ENCODE measurements at regions not wholly inside any gene's neighbourhood (a gene's known extent, or its start where the extent isn't known, plus 50 kb on each side); places are given as distances from the start of the nearest gene placed in this dataset.

DNA sequence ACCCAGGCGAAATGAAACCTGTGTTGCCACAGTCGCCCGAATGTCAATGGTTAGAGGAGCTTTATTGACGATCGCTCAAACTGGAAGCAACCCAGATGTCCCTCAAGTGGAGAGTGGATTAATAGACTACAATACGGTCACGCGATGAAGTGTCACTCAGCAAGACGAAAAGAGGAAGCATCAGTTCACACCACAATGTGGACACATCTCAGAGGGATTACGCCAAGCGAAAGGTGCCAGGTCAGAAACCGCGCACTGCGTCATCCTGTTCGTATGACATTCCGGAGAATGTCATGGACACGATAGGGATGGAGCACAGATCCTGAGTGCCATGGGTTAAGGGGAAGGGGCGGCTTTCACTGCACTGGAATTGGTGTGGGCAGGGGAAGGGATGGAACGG lies 111.7 kb downstream of the HMX1 start:
- Histone ChIP-seq H3K36me3 (ENCODE audit: control insufficient read depth, insufficient read depth, low read length) (no peaks in the 10 kb centered on the region), H3K27ac (ENCODE audit: low read length) (no peak overlapping the region), H3K27me3 (ENCODE audit: control insufficient read depth, insufficient read depth, low read length) (no peaks in the 10 kb centered on the region), H3K9me3 (ENCODE audit: control insufficient read depth, insufficient read depth, low read length) (no peaks in the 10 kb centered on the region), H3K4me1 (ENCODE audit: control insufficient read depth, insufficient read depth, low read length) (no peaks in the 10 kb centered on the region), H3K4me3 (ENCODE audit: low read length) (0 out of 2 replicates have a peak overlapping the region, but pooled peaks have one; percentile 13)
- DNase-seq (ENCODE audit: low read depth, low spot score) = no peak
- WGBS (ENCODE audit: insufficient coverage, insufficient read length) = no CpG with 5 or more reads among the region's 19 CpGs

DNA sequence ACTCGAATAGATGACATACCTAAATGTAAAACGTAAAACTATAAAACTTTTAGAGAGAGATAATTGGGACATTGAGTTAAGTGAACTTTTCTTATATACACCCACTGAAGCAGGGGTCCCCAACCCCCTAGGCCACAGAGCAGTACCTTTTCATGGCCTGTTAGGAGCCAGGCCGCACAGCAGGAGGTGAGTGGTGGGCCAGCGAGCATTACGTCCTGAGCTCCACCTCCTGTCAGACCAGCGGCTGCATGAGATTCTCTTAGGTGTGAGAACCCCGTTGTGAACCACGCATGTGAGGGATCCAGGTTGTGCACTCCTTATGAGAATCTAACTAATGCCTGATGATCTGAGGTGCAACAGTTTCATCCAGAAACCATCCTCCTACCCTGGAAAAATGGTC lies 114.8 kb downstream of the HMX1 start:
- H3K9me3 ChIP-seq (ENCODE audit: control insufficient read depth, insufficient read depth, low read length) = no peaks in the 10 kb centered on the region
- H3K27me3 ChIP-seq (ENCODE audit: control insufficient read depth, insufficient read depth, low read length) = no peaks in the 10 kb centered on the region
- no CpG with 5 or more reads among the region's 8 CpGs for WGBS (ENCODE audit: insufficient coverage, insufficient read length)
- H3K36me3 ChIP-seq (ENCODE audit: control insufficient read depth, insufficient read depth, low read length) = no peaks in the 10 kb centered on the region
- no peak overlapping the region for H3K4me3 ChIP-seq (ENCODE audit: low read length)
- H3K4me1 ChIP-seq (ENCODE audit: control insufficient read depth, insufficient read depth, low read length) = no peaks in the 10 kb centered on the region
- H3K27ac ChIP-seq (ENCODE audit: low read length) = no peak overlapping the region
- no peak for DNase-seq (ENCODE audit: low read depth, low spot score)

DNA sequence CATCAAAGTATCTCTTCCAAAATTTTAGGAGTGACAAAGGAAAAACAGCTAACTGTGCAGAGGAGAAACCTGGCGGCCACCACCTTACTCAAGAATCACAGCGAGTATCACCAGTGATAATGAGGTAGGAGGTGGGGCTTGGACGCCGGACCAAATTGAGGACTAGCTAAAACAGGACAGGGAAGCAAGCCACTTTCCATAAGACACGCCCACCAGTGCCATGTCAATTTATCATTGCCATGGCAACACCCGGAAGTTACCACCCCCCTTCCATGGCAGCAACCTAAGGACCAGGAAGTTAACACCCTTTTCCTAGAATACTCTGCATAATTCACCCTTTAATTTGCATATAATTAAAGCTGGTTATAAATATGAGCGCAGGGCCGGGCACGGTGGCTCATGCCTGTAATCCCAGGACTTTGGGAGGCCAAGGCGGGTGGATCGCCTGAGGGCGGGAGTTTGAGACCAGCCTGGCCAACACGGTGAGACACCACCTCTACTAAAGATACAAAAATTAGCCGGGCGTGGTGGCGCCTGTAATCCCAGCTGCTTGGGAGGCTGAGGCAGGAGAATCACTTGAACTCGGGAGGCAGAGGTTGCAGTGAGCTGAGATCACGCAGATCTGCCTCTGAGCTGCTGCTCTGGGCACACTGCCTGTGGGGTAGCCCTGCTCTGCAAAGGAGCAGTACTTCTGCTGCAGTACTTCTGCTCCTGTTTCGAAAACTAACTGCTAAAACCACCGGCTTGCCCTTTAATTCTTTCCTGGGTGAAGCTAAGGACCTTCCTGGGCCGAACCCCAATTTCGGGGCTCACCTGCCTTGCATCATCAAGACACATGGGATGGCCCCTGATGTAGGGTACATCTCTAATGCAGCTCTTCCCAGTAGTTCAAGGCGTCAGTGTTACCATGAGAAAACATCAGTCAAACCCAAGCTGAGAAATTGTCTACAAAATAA lies 116.7 kb downstream of the HMX1 start:
- Histone ChIP-seq H3K4me1 (ENCODE audit: control insufficient read depth, insufficient read depth, low read length) (no peaks in the 10 kb centered on the region), H3K27ac (ENCODE audit: low read length) (no peak overlapping the region), H3K4me3 (ENCODE audit: low read length) (no peak overlapping the region; the same call in 1 of the 2 replicates), H3K9me3 (ENCODE audit: control insufficient read depth, insufficient read depth, low read length) (no peaks in the 10 kb centered on the region), H3K27me3 (ENCODE audit: control insufficient read depth, insufficient read depth, low read length) (no peaks in the 10 kb centered on the region), H3K36me3 (ENCODE audit: control insufficient read depth, insufficient read depth, low read length) (no peaks in the 10 kb centered on the region)
- WGBS (ENCODE audit: insufficient coverage, insufficient read length) = no CpG with 5 or more reads among the region's 23 CpGs
- no peak for DNase-seq (ENCODE audit: low read depth, low spot score)

DNA sequence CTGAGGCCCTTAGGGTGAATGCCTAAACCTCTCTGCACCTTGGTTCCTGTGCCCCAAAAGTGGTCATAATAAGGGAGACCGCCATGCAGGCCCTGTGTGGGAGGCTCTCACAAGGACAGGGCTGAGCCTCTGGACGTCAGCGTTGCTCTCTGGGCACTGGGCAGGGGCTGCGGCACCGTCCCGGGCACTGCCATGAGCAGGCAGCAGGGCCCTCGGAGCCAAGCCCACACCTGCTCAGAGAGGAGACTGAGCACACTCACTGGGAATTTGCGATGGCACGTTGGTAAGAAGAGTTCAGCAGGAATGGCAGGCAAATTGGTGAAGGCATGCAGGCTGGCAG lies 123.4 kb downstream of the HMX1 start:
- H3K9me3 ChIP-seq (ENCODE audit: control insufficient read depth, insufficient read depth, low read length) = no peaks in the 10 kb centered on the region
- H3K27me3 ChIP-seq (ENCODE audit: control insufficient read depth, insufficient read depth, low read length) = no peaks in the 10 kb centered on the region
- H3K4me3 ChIP-seq (ENCODE audit: low read length) = no peak overlapping the region
- H3K36me3 ChIP-seq (ENCODE audit: control insufficient read depth, insufficient read depth, low read length) = no peaks in the 10 kb centered on the region
- no peak overlapping the region for H3K27ac ChIP-seq (ENCODE audit: low read length)
- no peaks in the 10 kb centered on the region for H3K4me1 ChIP-seq (ENCODE audit: control insufficient read depth, insufficient read depth, low read length)
- no CpG with 5 or more reads among the region's 9 CpGs for WGBS (ENCODE audit: insufficient coverage, insufficient read length)
- no peak for DNase-seq (ENCODE audit: low read depth, low spot score)

DNA sequence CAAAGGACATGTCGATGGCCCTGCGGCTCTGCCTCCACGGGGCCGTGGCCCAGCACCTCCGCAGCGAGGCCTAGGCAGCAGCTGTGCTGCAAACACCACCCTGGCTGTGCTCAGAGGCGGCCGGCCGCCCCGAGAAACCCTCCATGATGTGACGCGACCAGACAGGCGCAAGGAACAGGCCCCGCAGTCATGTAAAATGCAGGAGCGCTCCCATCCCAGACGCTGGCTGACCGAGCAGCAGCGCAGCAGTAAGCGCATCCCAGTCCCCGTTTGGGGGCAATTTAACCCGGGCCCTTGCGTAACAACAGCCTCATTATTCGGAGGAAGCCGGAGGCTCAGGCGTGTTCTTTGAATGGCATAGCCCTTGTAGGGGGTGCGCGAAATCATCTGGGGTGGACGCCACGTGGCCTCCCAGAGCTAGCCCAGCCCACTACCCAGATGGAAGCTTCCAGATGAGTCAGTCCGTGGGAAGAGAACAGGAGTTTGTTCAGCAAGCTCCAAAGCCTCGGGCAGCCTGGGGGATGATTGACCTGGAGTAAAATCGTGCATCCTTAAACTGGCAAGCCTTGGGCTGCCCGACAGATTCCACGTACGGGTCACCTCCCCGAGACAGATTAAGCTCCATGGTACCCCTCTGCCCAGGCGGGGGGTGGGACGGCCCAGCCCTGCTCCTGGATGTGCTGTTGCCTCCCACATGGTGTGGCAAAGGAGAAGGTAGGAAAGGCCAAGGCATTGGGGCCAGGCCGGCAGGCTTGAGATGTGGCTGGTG lies 124.0 kb downstream of the HMX1 start:
- Histone ChIP-seq H3K27me3 (ENCODE audit: control insufficient read depth, insufficient read depth, low read length) (no peaks in the 10 kb centered on the region), H3K4me3 (ENCODE audit: low read length) (no peak overlapping the region), H3K4me1 (ENCODE audit: control insufficient read depth, insufficient read depth, low read length) (no peaks in the 10 kb centered on the region), H3K27ac (ENCODE audit: low read length) (no peak overlapping the region), H3K9me3 (ENCODE audit: control insufficient read depth, insufficient read depth, low read length) (no peaks in the 10 kb centered on the region), H3K36me3 (ENCODE audit: control insufficient read depth, insufficient read depth, low read length) (no peaks in the 10 kb centered on the region)
- WGBS (ENCODE audit: insufficient coverage, insufficient read length) = no CpG with 5 or more reads among the region's 39 CpGs
- no peak for DNase-seq (ENCODE audit: low read depth, low spot score)

DNA sequence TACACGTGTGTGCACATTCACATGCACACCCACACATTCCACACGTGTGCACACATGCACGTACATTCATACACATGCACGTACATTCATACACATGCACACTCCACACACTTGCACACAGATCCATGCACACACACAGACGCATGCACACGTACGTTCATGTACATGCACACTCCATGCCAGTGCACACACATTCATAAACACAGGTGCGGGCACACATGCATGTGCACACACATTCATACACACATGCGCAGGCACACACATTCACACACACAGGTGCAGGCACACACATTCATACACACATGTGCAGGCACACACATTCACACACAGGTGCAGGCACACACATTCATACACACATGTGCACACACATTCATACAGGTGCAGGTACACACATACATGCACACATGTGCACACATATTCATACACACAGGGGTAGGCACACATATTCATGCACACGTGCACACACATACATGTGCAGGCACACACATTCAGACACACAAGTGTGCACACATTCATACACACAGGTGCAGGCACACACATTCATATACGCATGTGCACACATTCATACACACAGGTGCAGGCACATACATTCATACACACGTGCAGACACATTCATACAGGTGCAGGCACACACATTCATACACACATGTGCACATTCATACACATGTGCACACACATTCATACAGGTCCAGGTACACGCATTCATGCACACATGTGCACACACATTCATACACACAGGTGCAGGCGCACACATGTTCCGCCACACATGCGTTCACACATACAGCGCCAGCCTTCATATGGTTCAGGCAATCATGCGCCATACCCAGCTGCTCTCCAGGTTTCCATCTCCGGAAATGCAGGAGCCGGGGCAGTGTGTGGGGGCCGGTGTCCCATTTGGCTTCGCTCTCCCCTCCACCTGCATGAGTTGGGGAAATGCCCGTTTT lies 124.8 kb downstream of the HMX1 start:
- Histone ChIP-seq H3K27ac (ENCODE audit: low read length) (no peak overlapping the region), H3K9me3 (ENCODE audit: control insufficient read depth, insufficient read depth, low read length) (no peaks in the 10 kb centered on the region), H3K36me3 (ENCODE audit: control insufficient read depth, insufficient read depth, low read length) (no peaks in the 10 kb centered on the region), H3K4me3 (ENCODE audit: low read length) (no peak overlapping the region), H3K27me3 (ENCODE audit: control insufficient read depth, insufficient read depth, low read length) (no peaks in the 10 kb centered on the region), H3K4me1 (ENCODE audit: control insufficient read depth, insufficient read depth, low read length) (no peaks in the 10 kb centered on the region)
- no peak for DNase-seq (ENCODE audit: low read depth, low spot score)
- no CpG with 5 or more reads among the region's 23 CpGs for WGBS (ENCODE audit: insufficient coverage, insufficient read length)

DNA sequence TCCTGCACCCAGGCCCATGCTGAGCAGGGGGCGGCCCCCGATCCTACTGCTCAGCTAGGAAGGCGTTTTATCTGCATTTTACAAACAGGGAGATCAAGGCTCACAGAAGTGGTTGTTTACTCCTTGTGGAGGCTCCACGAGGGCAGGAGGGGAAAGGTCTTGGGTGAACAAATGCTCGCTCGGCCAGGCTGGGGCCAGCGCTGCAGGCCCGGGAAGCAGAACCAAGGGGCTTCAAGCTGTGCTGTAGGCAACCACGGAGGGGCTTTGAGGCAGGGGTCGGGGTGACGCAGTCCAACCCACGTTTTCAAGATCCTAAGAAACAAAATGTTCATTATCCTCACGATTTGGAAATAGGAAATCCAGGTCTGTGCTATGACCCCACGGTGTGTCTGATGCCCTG lies 125.8 kb downstream of the HMX1 start:
- H3K4me3 ChIP-seq (ENCODE audit: low read length) = no peak overlapping the region
- H3K9me3 ChIP-seq (ENCODE audit: control insufficient read depth, insufficient read depth, low read length) = no peaks in the 10 kb centered on the region
- DNase-seq (ENCODE audit: low read depth, low spot score) = no peak
- H3K27me3 ChIP-seq (ENCODE audit: control insufficient read depth, insufficient read depth, low read length) = no peaks in the 10 kb centered on the region
- peaks cover 2% of the 10 kb centered on the region; the same call in 1 of the 2 replicates for H3K4me1 ChIP-seq (ENCODE audit: control insufficient read depth, insufficient read depth, low read length)
- H3K27ac ChIP-seq (ENCODE audit: low read length) = no peak overlapping the region
- no CpG with 5 or more reads among the region's 14 CpGs for WGBS (ENCODE audit: insufficient coverage, insufficient read length)
- no peaks in the 10 kb centered on the region for H3K36me3 ChIP-seq (ENCODE audit: control insufficient read depth, insufficient read depth, low read length)

DNA sequence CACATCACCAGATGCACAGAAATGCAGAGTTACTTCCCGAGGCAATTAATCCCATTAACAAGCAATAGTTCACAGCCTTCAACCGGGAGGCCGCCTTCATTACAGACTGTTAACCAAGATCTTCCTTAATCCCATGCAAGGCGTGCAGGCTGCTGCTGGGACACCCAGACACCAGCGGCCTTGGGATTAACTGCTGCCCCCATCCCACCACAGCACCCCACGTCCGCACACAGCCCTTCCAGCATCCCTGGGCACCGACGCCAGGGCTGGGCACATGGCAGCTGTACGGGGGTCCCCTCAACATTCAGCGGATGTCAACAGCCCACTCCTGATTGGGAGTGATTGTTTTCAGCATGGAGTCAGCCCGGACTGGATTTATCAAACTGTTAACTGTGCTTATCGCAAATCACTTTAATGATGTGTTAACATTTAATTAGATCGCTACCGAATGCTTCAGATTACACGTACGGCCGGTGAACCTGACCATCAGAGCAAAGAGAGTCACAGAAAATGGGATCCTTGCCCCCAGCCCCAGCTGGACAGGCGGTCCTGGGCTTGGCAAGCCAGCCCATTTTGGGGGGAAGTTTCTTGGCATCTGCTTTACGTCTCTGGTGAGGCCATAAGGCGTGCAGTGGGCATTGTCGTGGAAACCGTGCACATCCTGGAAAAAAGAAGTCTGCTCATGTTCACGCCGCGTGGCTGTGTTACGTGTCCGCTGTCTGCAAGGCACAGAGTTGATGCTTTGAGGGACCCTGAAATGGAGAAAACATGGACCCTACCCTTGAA lies 126.4 kb downstream of the HMX1 start:
- no peak for DNase-seq (ENCODE audit: low read depth, low spot score)
- no peak overlapping the region for H3K4me3 ChIP-seq (ENCODE audit: low read length)
- no peaks in the 10 kb centered on the region for H3K36me3 ChIP-seq (ENCODE audit: control insufficient read depth, insufficient read depth, low read length)
- peaks cover 3% of the 10 kb centered on the region; the same call in 1 of the 2 replicates for H3K4me1 ChIP-seq (ENCODE audit: control insufficient read depth, insufficient read depth, low read length)
- no peak overlapping the region for H3K27ac ChIP-seq (ENCODE audit: low read length)
- no peaks in the 10 kb centered on the region for H3K27me3 ChIP-seq (ENCODE audit: control insufficient read depth, insufficient read depth, low read length)
- no CpG with 5 or more reads among the region's 28 CpGs for WGBS (ENCODE audit: insufficient coverage, insufficient read length)
- no peaks in the 10 kb centered on the region for H3K9me3 ChIP-seq (ENCODE audit: control insufficient read depth, insufficient read depth, low read length)

DNA sequence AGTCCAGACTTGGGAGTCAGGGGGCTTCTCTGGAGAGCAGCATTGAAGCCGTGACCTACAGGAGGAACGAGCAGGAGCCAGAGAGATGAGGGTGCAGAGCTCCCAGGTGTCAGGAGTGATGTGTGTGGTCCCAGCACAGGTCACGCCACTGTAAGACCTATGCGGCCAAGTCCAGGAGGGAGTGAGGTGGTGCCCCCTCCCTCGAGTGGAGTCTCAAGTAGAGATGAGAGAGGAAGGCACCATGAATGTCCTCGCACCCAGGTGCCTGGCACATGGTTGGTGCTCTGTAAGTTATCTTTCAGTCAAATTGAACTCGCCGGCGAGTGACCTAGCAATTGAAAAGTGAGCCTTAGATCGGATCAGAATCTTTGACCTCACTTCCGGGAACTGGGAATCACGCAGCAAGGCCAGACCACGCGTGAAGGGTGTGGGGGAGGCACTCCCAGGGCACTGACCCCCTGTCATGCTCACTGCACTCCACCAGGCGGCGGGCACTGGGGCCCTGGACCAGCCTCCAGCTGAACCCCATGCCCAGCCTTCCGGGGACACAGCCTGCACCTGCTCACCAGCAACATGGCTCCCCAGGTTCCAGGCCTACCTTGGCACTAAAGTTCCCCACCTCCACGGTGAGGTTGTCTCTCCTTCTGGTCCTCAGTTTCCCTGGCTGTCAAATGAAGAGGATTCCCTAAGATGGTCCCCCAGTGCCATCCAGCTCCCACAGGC lies 127.4 kb downstream of the HMX1 start:
- H3K9me3 ChIP-seq (ENCODE audit: control insufficient read depth, insufficient read depth, low read length) = no peaks in the 10 kb centered on the region
- no peak overlapping the region for H3K4me3 ChIP-seq (ENCODE audit: low read length)
- WGBS (ENCODE audit: insufficient coverage, insufficient read length) = no CpG with 5 or more reads among the region's 18 CpGs
- DNase-seq (ENCODE audit: low read depth, low spot score) = no peak
- no peaks in the 10 kb centered on the region for H3K27me3 ChIP-seq (ENCODE audit: control insufficient read depth, insufficient read depth, low read length)
- H3K27ac ChIP-seq (ENCODE audit: low read length) = no peak overlapping the region
- peaks cover 4% of the 10 kb centered on the region; the same call in 1 of the 2 replicates for H3K4me1 ChIP-seq (ENCODE audit: control insufficient read depth, insufficient read depth, low read length)
- no peaks in the 10 kb centered on the region for H3K36me3 ChIP-seq (ENCODE audit: control insufficient read depth, insufficient read depth, low read length)
